H9 (cell line): ENCODE measurements at regions not wholly inside any gene's neighbourhood (a gene's known extent, or its start where the extent isn't known, plus 50 kb on each side); places are given as distances from the start of the nearest gene placed in this dataset.

ENCODE experiments used
- DNase-seq: peaks from one replicate; pipeline ENCODE4 v3.0.0-alpha.2; 2017
- H2AFZ ChIP-seq: one replicate; pipeline ENCODE4 v1.6.1; 2013; ENCODE audit warnings: mild to moderate bottlenecking, low read length, control low read depth, moderate library complexity
- H2AK5ac ChIP-seq: 2 replicates; pipeline ENCODE4 v1.6.1; 2013; ENCODE audit warnings: low read length, control low read depth, mixed read lengths; ENCODE audit not compliant: insufficient read length
- H2BK120ac ChIP-seq: one replicate; pipeline ENCODE4 v1.6.1; 2013; ENCODE audit warnings: low read depth, mild to moderate bottlenecking, low read length, control low read depth, inconsistent platforms; ENCODE audit not compliant: poor library complexity, severe bottlenecking
- H2BK12ac ChIP-seq: 2 replicates; pipeline ENCODE4 v1.6.1; 2013; ENCODE audit warnings: low read length, control low read depth, mixed read lengths, low read depth; ENCODE audit not compliant: insufficient read length
- H2BK15ac ChIP-seq: 2 replicates; pipeline ENCODE4 v1.6.1; 2013; ENCODE audit warnings: low read depth, low read length, control low read depth
- H2BK20ac ChIP-seq: one replicate; pipeline ENCODE4 v1.6.1; 2013; ENCODE audit warnings: low read depth, mild to moderate bottlenecking, low read length, control low read depth, inconsistent platforms; ENCODE audit not compliant: poor library complexity, severe bottlenecking
- H2BK5ac ChIP-seq: 2 replicates; pipeline ENCODE4 v1.6.1; 2013; ENCODE audit warnings: low read length, control low read depth, mixed read lengths; ENCODE audit not compliant: insufficient read length
- H3K14ac ChIP-seq: 2 replicates; pipeline ENCODE4 v1.6.1; 2013; ENCODE audit warnings: low read length, control low read depth; ENCODE audit not compliant: insufficient read depth
- H3K18ac ChIP-seq: 2 replicates; pipeline ENCODE4 v1.6.1; 2013; ENCODE audit warnings: low read depth, mild to moderate bottlenecking, mixed read lengths, low read length, control low read depth; ENCODE audit not compliant: insufficient read length
- H3K23ac ChIP-seq: 2 replicates; pipeline ENCODE4 v1.6.1; 2013; ENCODE audit warnings: low read length, control low read depth, mixed read lengths, low read depth; ENCODE audit not compliant: insufficient read length
- H3K23me2 ChIP-seq: 2 replicates; pipeline ENCODE4 v1.6.1; 2013; ENCODE audit warnings: low read depth, mild to moderate bottlenecking, mixed read lengths, low read length, control low read depth; ENCODE audit not compliant: insufficient read length, poor library complexity, severe bottlenecking
- H3K27ac ChIP-seq: 2 replicates; pipeline ENCODE4 v1.5.1; 2013; ENCODE audit warnings: low read length, control low read depth, mixed read lengths, low read depth; ENCODE audit not compliant: insufficient read length
- H3K27me3 ChIP-seq: 2 replicates; pipeline ENCODE4 v1.6.1; 2013; ENCODE audit warnings: low read length, control low read depth, inconsistent platforms; ENCODE audit not compliant: insufficient read depth
- H3K4ac ChIP-seq: 2 replicates; pipeline ENCODE4 v1.6.1; 2013; ENCODE audit warnings: low read depth, mild to moderate bottlenecking, control low read depth, inconsistent platforms, low read length, moderate library complexity
- H3K4me1 ChIP-seq: 2 replicates; pipeline ENCODE4 v1.6.1; 2013; ENCODE audit warnings: low read length, control low read depth, inconsistent platforms; ENCODE audit not compliant: insufficient read depth
- H3K4me2 ChIP-seq: 2 replicates; pipeline ENCODE4 v1.6.1; 2013; ENCODE audit warnings: low read length, control low read depth, mixed read lengths; ENCODE audit not compliant: insufficient read length, insufficient read depth
- H3K56ac ChIP-seq: 2 replicates; pipeline ENCODE4 v1.6.1; 2013; ENCODE audit warnings: low read depth, mild to moderate bottlenecking, mixed read lengths, low read length, control low read depth; ENCODE audit not compliant: insufficient read length
- H3K79me1 ChIP-seq: 2 replicates; pipeline ENCODE4 v1.6.1; 2013; ENCODE audit warnings: low read depth, mild to moderate bottlenecking, moderate library complexity, low read length, control low read depth, inconsistent platforms; ENCODE audit not compliant: insufficient read depth, poor library complexity, severe bottlenecking
- H3K79me2 ChIP-seq: 2 replicates; pipeline ENCODE4 v1.6.1; 2013; ENCODE audit warnings: low read length, control low read depth, inconsistent platforms; ENCODE audit not compliant: insufficient read depth
- H3K9ac ChIP-seq: 2 replicates; pipeline ENCODE4 v1.6.1; 2013; ENCODE audit warnings: low read length, control low read depth, mixed read lengths; ENCODE audit not compliant: insufficient read length; ENCODE audit errors: extremely low read depth
- H3K9me3 ChIP-seq: one replicate; pipeline ENCODE4 v1.6.1; 2013; ENCODE audit warnings: low read depth, low read length, inconsistent platforms; ENCODE audit not compliant: control insufficient read depth
- H3T11ph ChIP-seq: one replicate; pipeline ENCODE4 v1.6.1; 2013; ENCODE audit warnings: mild to moderate bottlenecking, low read length, control low read depth, inconsistent platforms
- H4K20me1 ChIP-seq: one replicate; pipeline ENCODE4 v1.6.1; 2013; ENCODE audit not compliant: control insufficient read depth, insufficient read length, insufficient read depth
- H4K5ac ChIP-seq: 2 replicates; pipeline ENCODE4 v1.6.1; 2013; ENCODE audit warnings: low read depth, mild to moderate bottlenecking, mixed read lengths, low read length, control low read depth; ENCODE audit not compliant: insufficient read length
- H4K8ac ChIP-seq: replicated peaks from 2 replicates; pipeline ENCODE4 v1.6.1; 2013; ENCODE audit warnings: low read length, control low read depth, mixed read lengths, low read depth; ENCODE audit not compliant: insufficient read length
- H4K91ac ChIP-seq: 2 replicates; pipeline ENCODE4 v1.6.1; 2013; ENCODE audit warnings: low read depth, mild to moderate bottlenecking, moderate library complexity, mixed read lengths, low read length, control low read depth; ENCODE audit not compliant: insufficient read length
- H3K27ac Mint-ChIP-seq, 3 experiments: 2 replicates in 2 of 3; 3 replicates in 1 of 3; pipeline ENCODE4 v1.8.0; 2020 to 2021; ENCODE audit warnings: mixed read lengths in 3 of 3, mild to moderate bottlenecking in 1 of 3, moderate library complexity in 1 of 3
- H3K27me3 Mint-ChIP-seq: 2 replicates; pipeline ENCODE4 v1.8.0; 2021; ENCODE audit warnings: low read depth, mild to moderate bottlenecking, moderate library complexity, mixed read lengths
- H3K36me3 Mint-ChIP-seq, 3 experiments: 2 replicates in 2 of 3; 3 replicates in 1 of 3; pipeline ENCODE4 v1.8.0; 2020 to 2021; ENCODE audit warnings: low read depth in 3 of 3, mixed read lengths in 3 of 3; ENCODE audit not compliant: insufficient read depth in 1 of 3
- H3K4me1 Mint-ChIP-seq, 2 experiments: 2 replicates each; pipeline ENCODE4 v1.8.0; 2020; ENCODE audit warnings: mixed read lengths in 2 of 2
- H3K4me3 Mint-ChIP-seq, 2 experiments: 2 replicates in 1 of 2; 3 replicates in 1 of 2; pipeline ENCODE4 v1.8.0; 2020 to 2021; ENCODE audit warnings: mild to moderate bottlenecking in 2 of 2, mixed read lengths in 2 of 2, moderate library complexity in 1 of 2
- H3K9me3 Mint-ChIP-seq, 2 experiments: 2 replicates in 1 of 2; 3 replicates in 1 of 2; pipeline ENCODE4 v1.8.0; 2020; ENCODE audit warnings: mild to moderate bottlenecking in 2 of 2, mixed read lengths in 2 of 2, moderate library complexity in 1 of 2
- WGBS: extraction: QIAGEN DNeasy Blood & Tissue Kit; methylation state at CpG from one replicate; pipeline ENCODE4 v1.1.7; 2013; ENCODE audit warnings: missing lambda C conversion rate, low lambda C conversion rate, mixed read lengths; ENCODE audit not compliant: insufficient read length; ENCODE audit errors: extremely low coverage; 5-methylcytosine and 5-hydroxymethylcytosine counted together
- TF ChIP-seq, protein P1 (sequence below): fragments of 200-600 bp; sonication (generic); conservative IDR thresholded peaks from 3 replicates; pipeline ENCODE4 v1.8.0; 2021; ENCODE audit warnings: antibody characterized with exemption, mild to moderate bottlenecking

- no peak overlapping the region for H4K91ac ChIP-seq
- H3K4me3 Mint-ChIP-seq, result no peak overlapping the region
- H3K36me3 Mint-ChIP-seq, result no peaks in the 10 kb centered on the region
- no peak overlapping the region for H2AFZ ChIP-seq
- no peak overlapping the region for H4K5ac ChIP-seq
- H3K4me2 ChIP-seq, result no peak overlapping the region
- H3K4ac ChIP-seq, result no peak overlapping the region
- H3K27ac ChIP-seq, result no peak overlapping the region
- no peaks in the 10 kb centered on the region for H4K20me1 ChIP-seq
- no peak overlapping the region for H3K27ac Mint-ChIP-seq
- H2BK20ac ChIP-seq, result no peak overlapping the region
- TF ChIP-seq, protein P1, sequence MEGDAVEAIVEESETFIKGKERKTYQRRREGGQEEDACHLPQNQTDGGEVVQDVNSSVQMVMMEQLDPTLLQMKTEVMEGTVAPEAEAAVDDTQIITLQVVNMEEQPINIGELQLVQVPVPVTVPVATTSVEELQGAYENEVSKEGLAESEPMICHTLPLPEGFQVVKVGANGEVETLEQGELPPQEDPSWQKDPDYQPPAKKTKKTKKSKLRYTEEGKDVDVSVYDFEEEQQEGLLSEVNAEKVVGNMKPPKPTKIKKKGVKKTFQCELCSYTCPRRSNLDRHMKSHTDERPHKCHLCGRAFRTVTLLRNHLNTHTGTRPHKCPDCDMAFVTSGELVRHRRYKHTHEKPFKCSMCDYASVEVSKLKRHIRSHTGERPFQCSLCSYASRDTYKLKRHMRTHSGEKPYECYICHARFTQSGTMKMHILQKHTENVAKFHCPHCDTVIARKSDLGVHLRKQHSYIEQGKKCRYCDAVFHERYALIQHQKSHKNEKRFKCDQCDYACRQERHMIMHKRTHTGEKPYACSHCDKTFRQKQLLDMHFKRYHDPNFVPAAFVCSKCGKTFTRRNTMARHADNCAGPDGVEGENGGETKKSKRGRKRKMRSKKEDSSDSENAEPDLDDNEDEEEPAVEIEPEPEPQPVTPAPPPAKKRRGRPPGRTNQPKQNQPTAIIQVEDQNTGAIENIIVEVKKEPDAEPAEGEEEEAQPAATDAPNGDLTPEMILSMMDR, result no peak
- DNase-seq, result no peak
- no peak overlapping the region for H2BK12ac ChIP-seq
- no peak overlapping the region for H3K14ac ChIP-seq
- no peak overlapping the region for H3K18ac ChIP-seq
- peaks cover 9% of the 10 kb centered on the region for H3K27me3 Mint-ChIP-seq
- H3K56ac ChIP-seq, result no peak overlapping the region
- no peak overlapping the region for H4K8ac ChIP-seq
- no peaks in the 10 kb centered on the region for H3K4me1 Mint-ChIP-seq
- H3T11ph ChIP-seq, result no peak overlapping the region
- H2BK5ac ChIP-seq, result no peak overlapping the region
- H3K9me3 ChIP-seq, result no peaks in the 10 kb centered on the region
- no peak overlapping the region for H2BK120ac ChIP-seq
- no peaks in the 10 kb centered on the region for H3K23me2 ChIP-seq
- H3K79me2 ChIP-seq, result no peaks in the 10 kb centered on the region
- H3K4me1 ChIP-seq, result no peaks in the 10 kb centered on the region
- no peak overlapping the region for H3K9ac ChIP-seq
- WGBS, result no CpG with 5 or more reads among the region's 3 CpGs
- H2AK5ac ChIP-seq, result no peak overlapping the region
- H2BK15ac ChIP-seq, result no peak overlapping the region
- H3K27me3 ChIP-seq, result no peaks in the 10 kb centered on the region
- H3K23ac ChIP-seq, result no peak overlapping the region
- H3K79me1 ChIP-seq, result no peaks in the 10 kb centered on the region
- peaks cover 4 to 7% of the 10 kb centered on the region in 2 experiments; a peak in 4 of 5 replicates for H3K9me3 Mint-ChIP-seq
Measured at GRCh38 chr1:213678753-213679152, 309.0 kb upstream of the PROX1 start.
